Transverse colon (tissue), 4 donors: ENCODE measurements at regions not wholly inside any gene's neighbourhood (a gene's known extent, or its start where the extent isn't known, plus 50 kb on each side); places are given as distances from the start of the nearest gene placed in this dataset.
"Not testable (repeated sequence)": the region's sequence is repeated elsewhere in the genome, so short reads cannot be mapped to it uniquely, and the experiment has no call there.

Experiments
- POLR2A ChIP-seq: fragments of 450-650 bp; IDR thresholded peaks from one replicate; pipeline ENCODE4 v1.6.1; 2016; ENCODE audit warnings: antibody characterized with exemption, mild to moderate bottlenecking, moderate library complexity
- POLR2AphosphoS5 ChIP-seq, 3 donors: sonication (generic); formaldehyde crosslinking; IDR thresholded peaks; one replicate each; pipeline ENCODE4 v1.6.1; 2016; ENCODE audit warnings: antibody characterized with exemption in 3 of 3
- TF ChIP-seq, protein P1 (sequence below), 5 experiments: fragments of 200-600 bp in 3 of 5; fragments of 450-650 bp in 2 of 5; sonication (generic) in 3 of 5; IDR thresholded peaks; 1 replicate in 2 of 5; 2 replicates in 3 of 5; pipeline ENCODE4 v1.5.1; 2016 to 2017; ENCODE audit warnings: antibody characterized with exemption in 5 of 5, inconsistent platforms in 3 of 5, mild to moderate bottlenecking in 2 of 5, moderate library complexity in 1 of 5

DNA sequence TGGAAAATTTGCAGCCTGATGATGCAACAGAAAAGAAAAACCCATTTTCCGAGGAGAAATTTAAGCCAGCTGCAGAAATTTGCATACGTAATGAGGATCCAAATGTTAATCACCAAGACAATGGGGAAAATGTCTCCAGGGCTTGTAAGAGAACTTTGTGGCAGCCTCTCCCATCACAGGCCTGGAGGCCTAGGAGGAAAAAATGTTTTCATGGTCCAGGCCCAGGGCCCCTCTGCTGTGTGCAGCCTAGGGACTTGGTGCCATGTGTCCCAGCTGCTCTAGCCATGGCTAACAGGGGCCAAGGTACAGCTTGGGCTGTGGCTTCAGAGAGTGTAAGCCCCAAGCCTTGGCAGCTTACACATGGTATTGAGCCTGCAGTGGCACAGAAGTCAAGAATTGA lies 50.3 kb upstream of the PTH start:
- TF ChIP-seq, protein P1, sequence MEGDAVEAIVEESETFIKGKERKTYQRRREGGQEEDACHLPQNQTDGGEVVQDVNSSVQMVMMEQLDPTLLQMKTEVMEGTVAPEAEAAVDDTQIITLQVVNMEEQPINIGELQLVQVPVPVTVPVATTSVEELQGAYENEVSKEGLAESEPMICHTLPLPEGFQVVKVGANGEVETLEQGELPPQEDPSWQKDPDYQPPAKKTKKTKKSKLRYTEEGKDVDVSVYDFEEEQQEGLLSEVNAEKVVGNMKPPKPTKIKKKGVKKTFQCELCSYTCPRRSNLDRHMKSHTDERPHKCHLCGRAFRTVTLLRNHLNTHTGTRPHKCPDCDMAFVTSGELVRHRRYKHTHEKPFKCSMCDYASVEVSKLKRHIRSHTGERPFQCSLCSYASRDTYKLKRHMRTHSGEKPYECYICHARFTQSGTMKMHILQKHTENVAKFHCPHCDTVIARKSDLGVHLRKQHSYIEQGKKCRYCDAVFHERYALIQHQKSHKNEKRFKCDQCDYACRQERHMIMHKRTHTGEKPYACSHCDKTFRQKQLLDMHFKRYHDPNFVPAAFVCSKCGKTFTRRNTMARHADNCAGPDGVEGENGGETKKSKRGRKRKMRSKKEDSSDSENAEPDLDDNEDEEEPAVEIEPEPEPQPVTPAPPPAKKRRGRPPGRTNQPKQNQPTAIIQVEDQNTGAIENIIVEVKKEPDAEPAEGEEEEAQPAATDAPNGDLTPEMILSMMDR (IDR thresholded peaks at IDR 0.05), result not testable (repeated sequence)
- not testable (repeated sequence) for TF ChIP-seq POLR2A; POLR2AphosphoS5 (IDR thresholded peaks at IDR 0.05)
